SK-N-SH treated with all-trans-retinoic acid at 6 μM for 48 hours (cell line): ENCODE measurements at regions not wholly inside any gene's neighbourhood (a gene's known extent, or its start where the extent isn't known, plus 50 kb on each side); places are given as distances from the start of the nearest gene placed in this dataset.

ENCODE experiments used
- CSDC2 ChIP-seq: fragments of 250-450 bp; sonication (Bioruptor Pico); IDR thresholded peaks from 2 replicates; pipeline ENCODE4 v1.5.0; 2020; ENCODE audit warnings: mild to moderate bottlenecking, moderate library complexity
- PATZ1 ChIP-seq: fragments of 250-450 bp; sonication (Bioruptor Pico); IDR thresholded peaks from 2 replicates; pipeline ENCODE4 v1.8.0; 2020; ENCODE audit warnings: mild to moderate bottlenecking, moderate library complexity, borderline replicate concordance
- SNAI2 ChIP-seq: fragments of 250-450 bp; sonication (Bioruptor Pico); IDR thresholded peaks from 2 replicates; pipeline ENCODE4 v1.5.0; 2020; ENCODE audit warnings: mild to moderate bottlenecking, moderate library complexity
- ZFP3 ChIP-seq: fragments of 250-450 bp; sonication (Bioruptor Pico); IDR thresholded peaks from 2 replicates; pipeline ENCODE4 v1.5.0; 2020; ENCODE audit warnings: mild to moderate bottlenecking, moderate library complexity
- ZNF8 ChIP-seq: fragments of 450-650 bp; formaldehyde crosslinking; IDR thresholded peaks from 2 replicates; pipeline ENCODE4 v1.5.0; 2020; ENCODE audit warnings: mild to moderate bottlenecking, moderate library complexity

DNA sequence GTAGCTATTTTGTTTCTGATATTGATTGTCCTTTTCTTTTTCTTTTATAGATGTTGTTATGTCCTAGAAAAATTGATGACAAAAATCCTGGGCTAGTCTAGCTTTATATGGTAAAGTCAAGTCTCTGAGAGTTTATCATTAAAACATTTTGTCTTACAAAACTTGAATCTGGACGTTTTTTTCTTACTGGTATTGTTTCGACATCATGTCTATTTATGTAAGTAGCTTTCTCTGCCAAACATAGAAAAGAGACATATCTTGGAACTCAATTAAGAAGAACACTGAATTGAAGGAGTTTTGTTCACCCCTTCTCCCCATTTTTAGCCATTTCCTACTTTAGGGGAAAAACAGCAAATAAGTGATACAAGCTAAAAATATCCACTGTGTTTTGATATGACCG lies 151.5 kb downstream of the ISOC1 start:
- TF ChIP-seq ZNF8 (CRISPR knock-in tag) (no peak), SNAI2 (no peak), PATZ1 (no peak), CSDC2 (CRISPR knock-in tag) (no peak), ZFP3 (CRISPR knock-in tag) (no peak)
